Stimulated activated CD4-positive, alpha-beta T cell treated with anti-CD3 and anti-CD28 coated beads, Interleukin-1b, Interleukin-23, amount 100 ng/mL, for 48 hours (primary cell): ENCODE measurements at regions not wholly inside any gene's neighbourhood (a gene's known extent, or its start where the extent isn't known, plus 50 kb on each side); places are given as distances from the start of the nearest gene placed in this dataset.

Experiments used
- DNase-seq: peaks from one replicate; pipeline ENCODE4 v3.0.0-alpha.2; 2020

DNA sequence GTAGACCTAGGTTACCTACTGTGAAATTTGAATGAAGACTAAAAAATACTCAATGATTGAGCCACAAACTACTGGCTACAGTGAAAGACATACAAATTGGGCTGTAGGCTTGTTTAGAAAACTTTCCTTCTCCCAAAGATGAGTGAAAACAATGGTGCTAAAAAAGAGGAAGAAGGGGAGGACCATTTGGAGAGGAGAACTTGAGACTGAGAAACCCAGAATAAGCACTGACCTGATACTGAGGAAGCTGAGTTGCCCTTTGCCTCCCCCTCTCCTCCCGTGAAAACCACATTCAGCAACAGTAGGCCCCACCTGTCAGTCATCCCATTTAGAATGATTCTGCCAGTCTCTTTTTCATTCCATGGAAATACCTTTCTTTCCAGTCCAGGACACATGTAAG, 484.0 kb upstream of the TGFBR2 start:
- no peak for DNase-seq

DNA sequence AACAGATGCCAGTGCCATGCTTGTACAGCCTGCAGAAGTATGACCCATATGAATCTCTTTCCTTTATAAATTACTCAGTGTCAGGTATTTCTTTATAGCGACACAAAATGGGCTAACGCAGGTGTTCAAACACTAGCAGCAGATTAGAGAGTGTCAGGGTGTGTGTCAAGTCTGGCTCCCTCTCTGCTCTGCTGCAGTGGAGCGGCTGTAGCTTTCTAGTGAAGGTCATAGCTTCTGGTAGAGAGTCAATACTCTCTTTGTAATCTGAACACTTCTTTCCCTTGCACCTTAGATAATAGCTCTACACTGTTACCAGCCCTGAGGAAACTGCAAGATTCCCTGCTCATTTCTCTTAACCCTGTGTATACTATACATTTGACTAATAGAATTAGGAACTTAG, 483.2 kb upstream of the TGFBR2 start:
- DNase-seq = no peak

DNA sequence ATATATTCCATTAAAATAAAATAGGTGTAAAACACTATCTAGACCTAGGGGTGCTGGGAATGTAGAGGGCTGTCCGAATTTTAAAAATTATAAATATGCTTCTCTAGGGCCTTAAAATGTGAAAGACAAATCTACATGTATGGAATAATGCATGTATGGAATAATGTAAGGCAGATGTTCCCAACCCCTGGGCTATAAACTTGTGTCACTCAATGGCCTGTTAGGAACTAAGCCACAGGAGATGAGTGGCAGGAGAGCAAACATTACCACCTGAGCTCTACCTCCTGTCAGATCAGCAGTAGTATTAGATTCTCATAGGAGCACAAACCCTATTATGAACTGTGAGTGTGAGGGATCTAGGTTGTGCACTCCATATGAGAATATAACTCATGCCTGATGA, 482.6 kb upstream of the TGFBR2 start:
- no peak for DNase-seq

DNA sequence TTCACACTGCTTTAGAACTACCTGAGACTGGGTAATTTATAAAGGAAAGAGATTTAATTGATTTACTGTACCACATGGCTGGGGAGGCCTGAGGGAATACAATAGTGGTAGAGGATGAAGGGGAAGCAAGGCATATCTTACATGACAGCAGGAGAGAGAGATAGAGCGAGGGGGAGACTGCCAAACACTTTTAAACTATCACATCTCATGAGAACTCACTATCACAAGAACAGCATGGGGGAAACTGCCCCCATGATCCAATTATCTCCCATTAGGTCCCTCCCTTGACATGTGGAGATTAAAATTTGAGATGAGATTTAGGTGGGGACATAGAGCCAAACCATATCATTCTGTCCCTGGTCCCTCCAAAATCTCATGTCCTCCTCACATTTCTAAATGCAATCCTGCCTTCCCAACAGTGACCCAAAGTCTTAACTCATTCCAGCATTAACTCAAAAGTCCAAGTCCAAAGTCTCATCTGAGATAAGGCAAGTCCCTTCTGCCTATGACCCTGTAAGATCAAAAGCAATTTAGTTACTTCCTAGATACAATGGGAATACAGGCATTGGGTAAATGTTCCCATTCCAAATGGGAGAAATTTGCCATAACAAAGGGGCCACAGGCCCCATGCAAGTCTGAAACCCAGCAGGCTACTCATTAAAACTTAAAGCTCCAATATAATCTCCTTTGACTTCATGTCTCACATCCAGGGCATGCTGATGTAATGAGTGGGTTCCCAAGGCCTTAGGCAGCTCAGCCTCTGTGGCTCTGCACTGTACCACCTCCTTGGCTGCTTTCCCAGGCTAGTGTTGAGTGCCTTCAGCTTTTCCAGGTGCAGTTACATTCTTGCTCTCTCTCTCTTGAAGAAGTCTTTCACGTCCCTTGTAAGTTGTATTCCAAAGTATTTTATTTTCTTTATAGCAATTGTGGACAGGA, 481.7 kb upstream of the TGFBR2 start:
- DNase-seq = no peak

DNA sequence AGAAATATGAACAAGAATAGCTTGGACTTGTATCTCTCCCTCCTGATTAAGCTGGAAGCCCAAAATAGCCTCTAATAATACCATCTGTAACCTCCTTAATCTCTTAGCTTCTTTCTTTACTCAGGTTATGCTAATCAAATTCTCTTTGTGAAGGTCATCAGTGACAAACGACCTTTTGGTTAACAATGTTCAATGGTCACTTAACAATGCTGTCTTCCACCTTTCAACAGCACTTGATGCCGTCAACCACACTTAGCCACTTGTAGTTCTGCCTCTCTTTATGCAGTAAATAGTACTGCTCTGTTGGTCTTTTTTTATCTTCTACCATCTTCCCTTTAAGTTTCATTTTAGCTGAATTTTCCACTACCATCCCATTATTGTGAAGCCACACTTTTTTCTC, 476.6 kb upstream of the TGFBR2 start:
- no peak for DNase-seq

DNA sequence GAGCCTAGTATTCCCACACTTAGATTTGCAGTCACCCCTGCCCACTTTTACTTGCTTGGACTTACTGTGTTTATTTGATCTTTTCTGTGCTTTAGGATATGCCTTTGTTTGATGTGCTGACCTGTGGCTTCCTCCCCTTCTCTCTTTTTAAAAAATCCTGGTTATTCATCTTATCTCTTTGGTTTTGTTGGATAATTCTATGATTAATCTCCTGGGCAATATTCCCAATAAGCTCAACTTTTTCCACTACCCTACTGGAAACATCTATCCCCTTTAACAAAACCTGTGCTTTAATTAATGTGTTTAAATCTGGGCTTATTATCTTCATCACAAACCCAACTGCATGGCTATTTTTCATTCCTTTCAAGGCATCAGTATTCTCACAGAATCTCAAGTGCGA, 476.0 kb upstream of the TGFBR2 start:
- no peak for DNase-seq

DNA sequence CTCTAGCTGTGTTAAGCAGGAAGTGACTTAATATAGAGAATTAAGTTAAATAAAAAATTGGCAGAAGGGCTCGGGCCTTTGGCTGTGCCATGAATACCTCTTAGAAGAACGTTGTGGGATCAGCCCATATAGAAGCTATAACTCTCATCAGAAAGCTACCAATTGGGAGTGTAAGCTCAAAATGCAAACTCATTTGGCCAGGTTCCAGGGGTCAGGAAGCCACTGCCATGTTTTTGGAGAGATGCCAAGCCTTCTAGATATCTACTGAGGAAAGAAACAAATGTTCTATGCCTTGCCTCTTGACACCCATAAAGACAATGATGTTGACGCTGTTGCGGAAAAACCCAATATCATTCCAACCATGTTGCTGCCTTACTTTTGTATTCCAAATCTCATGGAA, 475.2 kb upstream of the TGFBR2 start:
- DNase-seq = no peak

DNA sequence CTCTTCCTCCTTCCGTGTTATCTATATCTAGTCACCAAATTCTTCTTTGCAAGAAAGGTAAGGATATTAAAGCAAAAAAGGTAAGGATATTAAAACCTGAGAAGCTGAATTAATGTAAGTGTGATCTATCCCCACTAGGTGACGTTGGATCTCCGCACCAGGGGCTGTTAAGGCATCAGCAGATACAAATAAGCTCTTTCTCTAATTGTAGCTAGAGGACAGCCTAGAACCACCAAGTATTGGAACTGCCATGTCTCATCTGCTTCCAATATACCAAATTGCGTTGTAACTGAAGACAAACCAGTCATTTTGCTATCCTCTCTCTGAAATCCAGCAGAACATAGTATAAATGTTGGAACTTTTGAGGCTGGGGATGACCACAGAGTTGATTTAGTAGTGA, 471.2 kb upstream of the TGFBR2 start:
- no peak for DNase-seq

DNA sequence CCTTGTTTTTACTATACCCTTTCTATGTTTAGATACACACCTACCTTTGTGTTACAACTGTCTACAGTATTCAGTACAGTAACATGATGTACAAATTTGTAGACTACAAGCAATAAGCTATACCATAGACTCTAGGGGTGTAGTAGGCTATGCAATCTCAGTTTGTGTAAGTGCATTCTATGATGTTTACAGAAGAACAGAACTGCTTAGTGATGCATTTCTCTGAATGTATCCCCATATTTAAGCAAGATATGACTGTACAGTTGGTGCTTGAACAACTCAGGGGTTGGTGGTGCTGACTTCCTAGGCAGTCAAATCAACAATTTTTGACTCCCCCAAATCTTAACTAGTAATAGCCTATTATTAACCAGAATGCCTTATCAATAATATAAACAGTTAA, 467.1 kb upstream of the TGFBR2 start:
- no peak for DNase-seq

DNA sequence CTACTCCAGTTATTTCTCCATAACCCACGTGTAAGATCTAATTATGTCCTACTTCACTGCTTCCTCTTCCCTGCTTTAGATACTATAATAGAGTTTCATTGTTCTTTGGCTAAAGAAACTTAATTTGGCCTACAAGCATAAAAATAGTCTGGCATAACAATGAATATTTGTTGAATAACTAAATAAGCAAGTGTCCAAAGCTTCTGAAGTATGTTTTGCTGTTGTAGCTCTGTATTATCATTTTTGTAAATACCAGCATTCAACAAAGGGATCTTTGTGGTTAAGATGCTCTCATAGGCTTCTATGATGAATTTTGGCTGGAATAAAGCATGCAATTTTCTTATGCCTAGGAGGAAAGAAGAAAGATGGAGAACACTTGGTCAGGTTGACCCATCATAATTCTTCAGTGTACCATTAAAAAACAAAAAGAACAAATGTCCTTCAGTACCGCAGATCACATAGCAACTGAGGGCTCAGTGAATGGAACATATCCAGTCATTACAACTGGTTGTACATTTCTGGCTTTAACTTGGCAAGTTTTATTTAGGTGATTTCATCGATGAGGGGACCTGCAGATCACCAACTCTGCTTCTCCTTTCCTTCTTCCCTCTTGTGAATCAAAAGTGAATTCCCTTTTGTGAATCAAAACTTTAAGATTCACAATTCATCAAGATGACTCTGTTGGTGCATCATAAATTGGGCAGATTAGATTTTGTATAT, 465.9 kb upstream of the TGFBR2 start:
- no peak for DNase-seq

DNA sequence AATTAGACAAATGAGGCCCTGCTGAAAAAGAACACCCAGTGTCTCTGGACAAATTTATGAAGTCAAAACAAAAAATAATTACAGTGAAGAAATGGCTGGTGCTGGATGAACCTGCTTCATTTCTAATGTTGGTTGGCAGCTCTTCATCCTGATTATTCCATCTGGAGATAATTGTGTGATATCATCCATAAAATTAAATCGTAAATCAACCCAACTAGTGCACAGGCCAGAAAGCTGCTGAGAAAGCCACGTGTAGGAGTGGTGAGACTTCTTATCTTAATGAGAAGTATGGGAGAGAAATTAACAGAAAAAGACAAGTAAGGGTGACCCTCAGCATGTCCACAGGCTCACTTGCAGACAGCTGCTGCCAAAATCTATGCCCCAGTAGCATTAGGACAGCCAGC, 465.2 kb upstream of the TGFBR2 start:
- no peak for DNase-seq

DNA sequence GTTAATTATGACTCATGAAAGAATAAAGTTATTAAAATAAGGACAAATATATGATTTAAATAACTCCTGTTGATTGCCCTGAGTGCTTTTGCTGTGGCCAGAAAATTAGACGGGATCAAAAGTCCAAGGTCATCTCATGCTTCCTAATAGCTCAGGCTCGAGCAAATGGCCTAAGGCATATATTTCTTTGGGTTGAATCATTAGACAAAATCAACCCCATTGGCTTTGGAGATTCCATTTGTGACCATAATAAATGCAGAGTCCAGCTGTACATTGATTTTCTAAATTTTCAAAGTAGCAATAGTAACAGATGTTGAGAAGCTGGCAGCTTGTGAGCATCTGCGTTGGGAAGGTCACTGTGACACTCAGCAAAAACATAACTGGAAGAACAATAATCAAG, 464.5 kb upstream of the TGFBR2 start:
- DNase-seq = no peak

DNA sequence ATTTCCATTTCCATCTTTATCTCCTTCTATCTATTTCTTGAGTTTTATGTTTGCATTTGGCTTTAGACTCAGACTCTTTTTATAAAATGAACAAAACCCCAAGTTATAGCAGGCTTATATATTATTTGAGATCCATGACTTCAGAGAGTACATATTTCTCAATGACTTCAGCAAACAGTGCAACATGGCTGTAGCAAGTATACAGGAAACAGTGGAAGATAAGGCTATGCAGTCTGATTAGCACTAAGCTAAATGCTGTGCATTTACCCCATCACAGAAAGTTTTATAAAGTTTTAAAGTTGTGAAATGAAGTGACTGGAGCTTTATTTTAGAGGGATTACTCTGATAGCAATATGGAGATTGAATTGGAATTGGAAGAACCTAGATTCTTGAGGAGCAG, 463.5 kb upstream of the TGFBR2 start:
- DNase-seq = no peak

DNA sequence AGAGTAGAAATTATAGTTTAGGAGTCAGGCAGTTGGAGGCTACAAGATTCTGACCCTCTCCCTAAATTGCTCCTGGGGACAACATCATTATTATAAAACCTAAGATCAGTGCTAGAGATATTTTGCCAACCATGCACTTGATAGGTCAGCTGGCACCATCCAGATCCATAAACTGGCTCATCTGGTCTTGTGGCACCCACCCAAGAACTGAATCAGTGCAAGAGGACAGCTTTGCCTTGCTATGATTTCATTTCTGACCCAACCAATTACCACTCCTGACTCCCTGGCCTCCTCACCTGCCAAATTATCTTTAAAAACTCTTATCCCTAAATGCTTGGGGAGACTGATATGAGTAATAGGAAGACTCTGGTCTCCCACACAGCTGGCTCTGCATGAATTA, 461.1 kb upstream of the TGFBR2 start:
- no peak for DNase-seq

DNA sequence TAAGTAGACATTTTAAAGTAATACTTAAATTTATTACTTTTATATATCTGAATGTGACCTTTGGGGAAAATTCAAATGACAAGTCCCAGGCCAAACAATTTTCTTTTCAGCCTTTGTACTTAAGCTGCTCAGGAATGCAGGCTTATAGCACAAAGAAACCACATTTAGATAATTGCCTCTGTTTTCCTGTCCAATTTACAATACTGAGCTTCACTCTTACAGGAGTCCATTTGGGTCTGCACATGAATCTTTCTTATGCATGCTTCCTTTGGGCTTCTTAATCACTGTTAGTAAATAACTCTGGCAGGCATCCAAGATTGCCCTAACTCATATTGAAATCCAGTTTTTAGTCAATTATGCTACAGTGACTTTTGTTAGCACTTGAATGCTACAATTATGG, 459.4 kb upstream of the TGFBR2 start:
- no peak for DNase-seq

DNA sequence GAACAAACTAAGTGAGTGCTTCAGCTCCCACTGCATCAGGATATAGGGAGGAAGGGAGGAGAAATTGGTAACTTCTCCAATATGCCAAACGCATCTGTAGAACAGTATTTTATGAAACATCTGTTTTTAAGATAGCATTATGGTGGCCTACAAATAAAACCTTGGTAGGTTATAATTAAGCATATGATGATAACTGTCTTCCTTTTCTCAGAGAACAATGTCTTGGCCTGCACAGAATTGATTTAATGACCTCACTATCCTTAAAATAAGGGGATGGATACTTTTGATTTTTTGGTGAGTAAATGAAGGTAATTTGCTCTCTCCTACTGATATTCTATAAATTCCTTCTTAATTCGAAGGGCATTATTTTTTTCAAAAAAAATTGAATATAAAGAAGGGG, 451.5 kb upstream of the TGFBR2 start:
- DNase-seq = no peak

DNA sequence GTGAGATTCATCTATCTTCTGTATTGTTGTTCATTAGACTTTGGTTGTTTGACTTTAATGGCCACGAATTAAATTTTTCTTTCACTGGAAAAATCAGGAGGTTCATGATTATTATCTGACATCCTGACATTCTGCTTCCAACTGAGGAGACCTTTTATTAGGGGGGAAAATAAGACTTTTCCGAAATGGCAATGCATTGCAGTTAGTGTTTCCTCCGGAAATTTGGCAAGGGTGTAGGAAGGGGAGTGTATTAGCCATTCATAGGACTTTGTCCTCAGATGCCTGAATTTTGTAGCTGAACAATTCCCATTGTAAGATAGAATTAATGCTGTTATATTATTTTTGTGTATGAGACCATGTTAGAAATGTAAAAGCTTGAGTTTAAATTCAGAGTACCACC, 450.6 kb upstream of the TGFBR2 start:
- DNase-seq = no peak

DNA sequence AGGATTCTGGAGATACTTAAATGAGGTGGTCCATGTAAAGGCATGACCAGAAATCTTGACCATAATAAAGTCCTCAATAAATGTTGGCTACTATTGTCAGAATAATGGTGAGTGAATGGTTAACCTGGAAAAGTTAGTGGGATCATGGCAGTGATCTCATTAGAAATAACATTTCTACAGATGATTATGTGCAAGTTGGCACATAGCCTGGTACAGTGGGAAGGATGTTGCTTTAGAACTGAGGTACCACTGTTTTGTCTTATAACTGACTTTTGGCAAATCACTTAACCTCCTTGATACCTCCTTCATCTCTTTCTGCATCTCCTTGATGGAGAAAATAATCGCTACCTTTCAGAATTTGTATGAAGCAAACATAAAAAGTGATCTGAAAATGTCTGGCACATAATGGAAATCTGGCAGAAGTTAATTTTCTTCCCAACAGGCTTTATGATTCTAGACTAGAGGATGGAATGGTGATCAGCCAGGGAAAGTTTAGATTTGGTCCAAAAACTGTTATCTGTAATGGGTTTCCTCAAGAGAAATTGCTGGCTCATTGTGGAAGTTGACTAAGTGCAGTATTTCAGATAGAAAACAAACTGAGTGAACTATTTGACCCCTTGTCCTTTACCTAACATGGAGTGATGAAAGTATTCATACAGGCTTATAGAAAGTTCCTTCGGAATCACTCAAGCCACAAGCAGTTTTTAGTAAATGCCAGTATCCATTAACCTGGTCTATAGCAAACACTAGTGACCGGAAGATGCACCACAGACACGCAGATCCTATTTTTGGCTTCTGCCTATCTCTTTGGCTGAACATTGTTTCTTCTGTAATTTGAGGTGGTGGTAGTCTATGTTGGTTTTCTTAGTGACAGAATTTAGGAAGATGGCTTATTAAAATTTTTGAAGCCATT, 449.6 kb upstream of the TGFBR2 start:
- DNase-seq = no peak

DNA sequence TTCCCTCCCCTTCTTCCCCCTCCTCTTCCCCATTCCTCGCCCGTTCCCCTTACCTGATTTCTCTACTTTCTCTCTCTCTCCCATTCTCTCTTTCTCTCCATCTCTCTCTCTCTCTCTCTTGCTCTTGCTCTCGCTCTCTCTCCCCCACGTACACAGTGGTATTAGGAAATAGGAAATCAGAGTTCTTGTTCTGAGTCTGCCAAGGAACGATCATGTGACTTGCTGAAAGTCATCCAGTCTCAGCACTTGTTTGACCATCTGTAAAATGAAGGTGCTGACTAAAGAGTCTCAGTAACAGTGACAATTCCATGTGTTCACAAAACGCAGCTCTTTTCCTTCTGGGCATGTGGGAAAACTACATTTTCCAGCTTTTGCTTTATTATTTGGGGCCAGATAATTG, 445.0 kb upstream of the TGFBR2 start:
- DNase-seq = no peak

DNA sequence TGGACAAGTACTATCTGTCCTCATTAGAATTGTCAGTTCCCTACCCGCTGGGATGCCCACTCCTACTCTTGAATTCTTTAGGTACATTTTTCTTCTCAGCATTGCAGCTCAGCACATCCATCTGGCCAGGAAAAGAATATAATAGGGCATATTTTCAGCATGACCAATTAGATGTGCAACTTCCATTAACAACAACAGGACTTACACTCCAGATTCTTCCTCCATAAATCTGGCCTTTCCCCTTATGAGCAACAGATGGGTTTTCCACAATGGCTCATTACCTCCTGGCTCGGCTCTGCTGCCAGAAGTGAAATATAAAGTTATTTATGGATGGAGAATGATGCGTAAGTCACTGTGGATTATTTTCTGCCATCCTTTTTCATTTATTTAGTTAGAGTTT, 443.8 kb upstream of the TGFBR2 start:
- DNase-seq = no peak

DNA sequence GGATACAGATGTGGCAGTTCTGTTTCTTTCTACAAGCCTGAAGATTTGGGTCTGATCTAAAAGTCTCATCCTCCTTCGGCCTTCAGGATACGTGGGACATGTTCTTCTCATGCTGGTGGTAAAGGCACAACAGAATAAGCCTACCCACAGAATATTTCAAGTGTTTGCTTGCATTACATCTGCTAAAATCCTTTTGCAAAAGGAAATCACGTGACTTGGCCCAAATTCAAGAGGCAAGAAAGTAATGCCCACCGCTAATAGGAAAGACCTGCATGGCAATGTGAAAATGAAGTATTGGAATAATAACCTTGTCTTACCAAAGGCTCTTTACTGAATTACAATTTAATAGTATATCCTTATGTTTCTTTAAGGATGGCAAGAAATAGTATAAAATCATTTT, 439.9 kb upstream of the TGFBR2 start:
- DNase-seq = no peak

DNA sequence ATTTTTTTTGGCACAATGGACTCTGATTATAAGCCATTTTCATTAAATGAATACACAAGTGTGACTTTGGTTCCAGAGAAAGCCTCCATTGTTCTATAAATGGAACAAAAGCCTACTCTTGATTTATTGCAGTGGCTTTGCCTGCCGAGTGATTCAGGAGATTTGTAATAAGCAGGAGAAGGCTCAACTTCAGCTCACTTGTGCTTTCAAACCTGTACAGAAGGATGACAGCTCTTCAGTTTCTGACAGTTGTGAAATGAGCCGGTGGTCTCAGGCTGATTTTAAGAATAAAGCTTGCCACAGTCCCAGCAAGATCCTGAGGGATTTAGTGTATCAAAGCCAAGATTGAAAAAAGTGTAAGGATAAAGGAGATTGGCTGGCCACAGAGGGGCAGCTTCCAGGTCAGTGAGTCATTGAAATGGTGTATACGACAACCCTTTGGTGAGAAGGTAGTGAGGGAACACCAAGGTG, 438.8 kb upstream of the TGFBR2 start:
- DNase-seq = no peak

DNA sequence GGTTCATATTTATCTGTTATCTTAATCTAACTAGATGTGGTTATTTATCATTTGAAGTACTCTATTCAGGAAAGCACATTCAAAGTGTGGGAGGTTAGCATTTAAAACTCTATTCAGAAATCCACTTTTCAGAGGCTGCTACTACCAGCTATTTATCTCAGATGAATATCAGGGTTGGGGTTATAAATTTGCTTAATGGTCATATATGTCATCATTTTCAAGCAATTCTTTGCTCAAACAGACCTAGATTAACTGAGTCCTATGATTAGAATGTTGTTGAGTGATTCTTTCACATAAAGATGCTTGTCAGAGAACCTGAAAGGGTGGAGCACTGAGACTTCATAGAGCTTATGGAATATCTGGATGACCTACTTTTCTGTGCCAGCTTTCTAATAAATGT, 436.9 kb upstream of the TGFBR2 start:
- DNase-seq = no peak
